VCaP (cell line): ENCODE measurements at regions not wholly inside any gene's neighbourhood (a gene's known extent, or its start where the extent isn't known, plus 50 kb on each side); places are given as distances from the start of the nearest gene placed in this dataset.

ENCODE experiments used
- H3K27ac ChIP-seq: fragments of 450-650 bp; 2 replicates; pipeline ENCODE4 v1.5.1; 2017
- CTCF ChIP-seq: fragments of 450-650 bp; conservative IDR thresholded peaks from 2 replicates; pipeline ENCODE4 v1.5.1; 2017; ENCODE audit warnings: mild to moderate bottlenecking, moderate library complexity

GRCh38 chr4:162912482-162912881, 254.2 kb downstream of the NAF1 start:
- H3K27ac ChIP-seq, result no peak overlapping the region
- TF ChIP-seq CTCF, result no peak

- no peak for TF ChIP-seq CTCF
- H3K27ac ChIP-seq, result no peak overlapping the region
These were observed 255.3 kb downstream of the NAF1 start for GRCh38 chr4:162911349-162911748.

- no peak for TF ChIP-seq CTCF
- no peak overlapping the region for H3K27ac ChIP-seq
These were observed 256.7 kb downstream of the NAF1 start for GRCh38 chr4:162909952-162910351.

DNA sequence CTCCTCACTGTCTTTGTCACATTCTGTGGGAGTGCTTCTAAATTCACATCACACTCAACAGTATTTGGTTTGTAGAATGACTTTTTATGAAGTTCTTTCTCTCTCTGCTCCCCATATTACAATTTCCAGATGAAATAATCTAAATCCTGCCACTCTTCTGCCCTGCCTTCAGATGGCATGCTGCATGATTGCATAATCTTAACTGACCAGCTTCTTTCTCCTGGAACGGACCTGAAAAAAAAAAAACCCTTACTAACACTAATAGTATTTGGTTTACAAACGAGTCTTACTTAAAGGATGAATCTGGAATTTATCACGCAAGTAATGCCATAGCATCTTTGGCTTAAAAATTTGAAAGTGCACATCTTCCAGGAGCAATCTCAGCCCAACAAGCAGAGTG, 272.3 kb downstream of the NAF1 start:
- TF ChIP-seq CTCF, result no peak

GRCh38 chr4:162891788-162892707, 274.6 kb downstream of the NAF1 start:
- no peak overlapping the region for H3K27ac ChIP-seq
- no peak for TF ChIP-seq CTCF

More for the DNA sequence above, 272.3 kb downstream of the NAF1 start:
- H3K27ac ChIP-seq, result no peak overlapping the region

GRCh38 chr4:162878096-162878495, 288.6 kb downstream of the NAF1 start:
- H3K27ac ChIP-seq, result no peak overlapping the region
- TF ChIP-seq CTCF, result no peak

GRCh38 chr4:162874748-162875147, 291.9 kb downstream of the NAF1 start:
- TF ChIP-seq CTCF, result no peak
- no peak overlapping the region for H3K27ac ChIP-seq
